ENCODE measurements at regions not wholly inside any gene's neighbourhood (a gene's known extent, or its start where the extent isn't known, plus 50 kb on each side); places are given as distances from the start of the nearest gene placed in this dataset.

GRCh38 chr6:166221040-166221439, 53.4 kb upstream of the TBXT start:
- H3K4me3 ChIP-seq (ENCODE audit: low read depth, low read length) = no peak overlapping the region
- no peak for DNase-seq (ENCODE audit: low read depth)

Data from skeletal muscle cell (primary cell).